Heart right ventricle (tissue), 16 donors: ENCODE measurements at regions not wholly inside any gene's neighbourhood (a gene's known extent, or its start where the extent isn't known, plus 50 kb on each side); places are given as distances from the start of the nearest gene placed in this dataset.

ENCODE experiments used
- ATAC-seq, 8 donors: fragments of 200-7000 bp; cut with Tn5 transposase; one replicate each; pipeline ENCODE4 v1.9.1; 2020; ENCODE audit warnings: mild to moderate bottlenecking in 8 of 8, moderate library complexity in 8 of 8, moderate number of reproducible peaks in 1 of 8
- DNase-seq, 2 donors: peaks; one replicate each; pipeline ENCODE4 v3.0.0-alpha.2; 2020
- H3K27ac ChIP-seq, 10 donors: fragments of 200-600 bp; sonication (generic) in 2 of 10; one replicate each; pipeline versions ENCODE4 v1.5.0 to v1.8.0; 2020 to 2022; ENCODE audit warnings: mild to moderate bottlenecking in 3 of 10
- H3K27me3 ChIP-seq, 7 donors: fragments of 200-600 bp; one replicate each; pipeline ENCODE4 v1.8.0; 2021 to 2022; ENCODE audit warnings: mild to moderate bottlenecking in 2 of 7
- H3K36me3 ChIP-seq, 9 donors: fragments of 200-600 bp; sonication (generic) in 1 of 9; one replicate each; pipeline versions ENCODE4 v1.5.0 to v1.8.0; 2020 to 2022; ENCODE audit warnings: mild to moderate bottlenecking in 2 of 9
- H3K4me1 ChIP-seq, 9 donors: fragments of 200-600 bp; sonication (generic) in 1 of 9; one replicate each; pipeline versions ENCODE4 v1.5.0 to v1.8.0; 2020 to 2022; ENCODE audit warnings: mild to moderate bottlenecking in 4 of 9
- H3K4me3 ChIP-seq, 10 donors: fragments of 200-600 bp; sonication (generic) in 2 of 10; one replicate each; pipeline versions ENCODE4 v1.5.0 to v1.8.0; 2020 to 2022; ENCODE audit warnings: mild to moderate bottlenecking in 7 of 10, moderate library complexity in 2 of 10
- H3K9me3 ChIP-seq, 11 donors: fragments of 200-600 bp in 10 of 11; sonication (generic) in 2 of 11; one replicate each; pipeline versions ENCODE4 v1.5.0 to v1.8.0; 2013 to 2022; ENCODE audit warnings: mild to moderate bottlenecking in 2 of 11, control low read depth in 1 of 11, moderate library complexity in 1 of 11
- CTCF ChIP-seq, 9 donors: fragments of 200-600 bp; sonication (generic) in 2 of 9; IDR thresholded peaks; one replicate each; pipeline versions ENCODE4 v1.5.0 to v1.8.0; 2021 to 2022; ENCODE audit warnings: antibody characterized with exemption in 9 of 9, mild to moderate bottlenecking in 5 of 9, moderate library complexity in 1 of 9
- WGBS, 2 donors: extraction: QIAGEN DNeasy Blood & Tissue Kit; methylation state at CpG; one replicate each; pipeline ENCODE4 v1.1.7; 2013; ENCODE audit warnings: inconsistent platforms in 1 of 2; 5-methylcytosine and 5-hydroxymethylcytosine counted together
- intact Hi-C, 10 donors: fragments of 100-400 bp; cut with DNase I; formaldehyde crosslinking; loops; one replicate each; pipeline versions ENCODE4 v1.11.1 to v1.14.2; 2022
- donor health status: Arrhythmogenic right ventricular cardiomyopathy.
- donor health status: ischemic (EF 13 %, LVEDD 7.1; RV severe dilation, severe dysfunction).
- donor health status: healthy with polysubstance abuse.
- donor health status: DM: no; HTN: yes; CAD: no.
- donor health status: DM: no; HTN: no; CAD: no.
- donor health status: ischemic (EF 25% LVEDD 6.9; RV normal size, moderate dysfunction).
- donor health status: ischemic (EF 25% LVEDD 5.7; RV mildly dilated, moderate dysfunction).
- donor health status: healthy.
- donor health status: DM: yes; HTN: yes; CAD: no.
- donor health status: Ischemic cardiomyopathy.
- donor health status: ischemic (EF 35%, LVEDD 5.7; RV mildly dilated, moderate dysfunction).
- donor health status: nonischemic (EF 11% LVEDD 7.7; RV severe dilation, severe dysfunction).
- donor health status: DM: yes; HTN: yes; CAD: no.
- donor health status: PGD.
- donor health status: ischemic (EF 29% LVEDD 5.4; RV normal size, mild dysfunction).
- donor health status: nonischemic (EF 23%, LVEDD 6.1; RV moderate dilation, normal function).

GRCh38 chr18:75482880-75483279, 55.4 kb upstream of the SMIM21 start:
- no peak overlapping the region for H3K27ac ChIP-seq
- ATAC-seq (no peak), DNase-seq (no peak)
- intact Hi-C loops = loop anchor here in 2 of 10 donors (10.0 kb wide), 1 partner anchor 828 kb away; no protein-coding TSS in a partner anchor
- TF ChIP-seq CTCF (IDR thresholded peaks at IDR 0.05) = no peak
- H3K4me1 ChIP-seq = no peaks in the 10 kb centered on the region
- H3K36me3 ChIP-seq = no peaks in the 10 kb centered on the region
- H3K9me3 ChIP-seq = peaks cover 0 to 35% (median 10%) of the 10 kb centered on the region in 11 donors
- H3K27me3 ChIP-seq = peaks cover 0 to 7% (median 0%) of the 10 kb centered on the region in 7 donors
- H3K4me3 ChIP-seq = no peak overlapping the region

GRCh38 chr18:75480487-75480886, 53.0 kb upstream of the SMIM21 start:
- no peaks in the 10 kb centered on the region for H3K27me3 ChIP-seq
- 95 to 97% methylated on average over 2 of the region's 2 CpGs for WGBS, 2 donors
- TF ChIP-seq CTCF (IDR thresholded peaks at IDR 0.05) = no peak
- no peak for DNase-seq
- ATAC-seq = no peak
- no peak overlapping the region for H3K27ac ChIP-seq
- intact Hi-C loops = loop anchor here in 2 of 10 donors (10.0 kb wide), 1 partner anchor 826 kb away; no protein-coding TSS in a partner anchor
- H3K4me1 ChIP-seq = no peaks in the 10 kb centered on the region
- H3K4me3 ChIP-seq = no peak overlapping the region
- no peaks in the 10 kb centered on the region for H3K36me3 ChIP-seq
- H3K9me3 ChIP-seq = peaks cover 0 to 35% (median 10%) of the 10 kb centered on the region in 11 donors

GRCh38 chr18:75478996-75479880, 51.7 kb upstream of the SMIM21 start:
- Histone ChIP-seq H3K36me3 (no peaks in the 10 kb centered on the region), H3K27ac (no peak overlapping the region), H3K27me3 (no peaks in the 10 kb centered on the region), H3K9me3 (peaks cover 0 to 28% (median 10%) of the 10 kb centered on the region in 11 donors), H3K4me3 (no peak overlapping the region), H3K4me1 (no peaks in the 10 kb centered on the region)
- WGBS, 2 donors = 64 to 66% methylated on average over 8 of the region's 8 CpGs
- peak; percentile 29 to 90 (median 72) for TF ChIP-seq CTCF (IDR thresholded peaks at IDR 0.05)
- intact Hi-C loops = loop anchor here in 8 of 10 donors (2.0 to 10.0 kb wide), 10 partner anchors 272 to 827 kb away; partner anchors contain the start of gene PTGR3 (in 3 of the 8)
- ATAC-seq = peak in 7 of 8 donors; percentile 68 to 85 (median 71)
- DNase-seq = no peak

- 76 to 91% methylated on average over 1 of the region's 1 CpG for WGBS, 2 donors
- no peaks in the 10 kb centered on the region for H3K27me3 ChIP-seq
- peaks cover 0 to 16% (median 0%) of the 10 kb centered on the region in 11 donors for H3K9me3 ChIP-seq
- intact Hi-C loops = loop anchor here in 8 of 10 donors (2.0 to 10.0 kb wide), 10 partner anchors 271 to 826 kb away; partner anchors contain the start of gene PTGR3 (in 3 of the 8)
- no peak for TF ChIP-seq CTCF (IDR thresholded peaks at IDR 0.05)
- ATAC-seq = peak in 4 of 8 donors; percentile 33 to 65 (median 48)
- H3K4me3 ChIP-seq = no peak overlapping the region
- no peak overlapping the region for H3K27ac ChIP-seq
- no peak for DNase-seq
- H3K36me3 ChIP-seq = no peaks in the 10 kb centered on the region
- peaks cover 0 to 3% (median 0%) of the 10 kb centered on the region in 9 donors for H3K4me1 ChIP-seq
Measured at GRCh38 chr18:75477900-75478299, 50.4 kb upstream of the SMIM21 start.
